ENCODE measurements at regions not wholly inside any gene's neighbourhood (a gene's known extent, or its start where the extent isn't known, plus 50 kb on each side); places are given as distances from the start of the nearest gene placed in this dataset.

- TF ChIP-seq CTCF (IDR thresholded peaks at IDR 0.05) (no peak), EZH2phosphoT487 (IDR thresholded peaks at IDR 0.05) (no peak)
Observed at GRCh38 chr11:116692318-116693101, 80.3 kb downstream of the BUD13 start.
